HFFc6 (cell line): ENCODE measurements at regions not wholly inside any gene's neighbourhood (a gene's known extent, or its start where the extent isn't known, plus 50 kb on each side); places are given as distances from the start of the nearest gene placed in this dataset.

Experiments
- DNase-seq: peaks from one replicate; pipeline ENCODE4 v3.0.0-alpha.2; 2018
- H3K27ac Mint-ChIP-seq: 2 replicates; pipeline ENCODE4 v1.8.0; 2020; ENCODE audit warnings: mild to moderate bottlenecking, mixed read lengths
- H3K27me3 Mint-ChIP-seq: 2 replicates; pipeline ENCODE4 v1.8.0; 2021; ENCODE audit warnings: mild to moderate bottlenecking, moderate library complexity, mixed read lengths; ENCODE audit not compliant: insufficient read depth
- H3K36me3 Mint-ChIP-seq: 2 replicates; pipeline ENCODE4 v1.8.0; 2021; ENCODE audit warnings: low read depth, mixed read lengths
- H3K4me1 Mint-ChIP-seq: 2 replicates; pipeline ENCODE4 v1.8.0; 2020; ENCODE audit warnings: low read depth, mixed read lengths
- H3K4me3 Mint-ChIP-seq: 2 replicates; pipeline ENCODE4 v1.8.0; 2020; ENCODE audit warnings: mild to moderate bottlenecking, moderate library complexity, mixed read lengths
- H3K9me3 Mint-ChIP-seq: 2 replicates; pipeline ENCODE4 v1.8.0; 2020; ENCODE audit warnings: mild to moderate bottlenecking, mixed read lengths
- CTCF ChIP-seq: fragments of 200-600 bp; sonication (generic); IDR thresholded peaks from 2 replicates; pipeline ENCODE4 v1.5.0; 2021; ENCODE audit warnings: antibody characterized with exemption, mild to moderate bottlenecking

DNA sequence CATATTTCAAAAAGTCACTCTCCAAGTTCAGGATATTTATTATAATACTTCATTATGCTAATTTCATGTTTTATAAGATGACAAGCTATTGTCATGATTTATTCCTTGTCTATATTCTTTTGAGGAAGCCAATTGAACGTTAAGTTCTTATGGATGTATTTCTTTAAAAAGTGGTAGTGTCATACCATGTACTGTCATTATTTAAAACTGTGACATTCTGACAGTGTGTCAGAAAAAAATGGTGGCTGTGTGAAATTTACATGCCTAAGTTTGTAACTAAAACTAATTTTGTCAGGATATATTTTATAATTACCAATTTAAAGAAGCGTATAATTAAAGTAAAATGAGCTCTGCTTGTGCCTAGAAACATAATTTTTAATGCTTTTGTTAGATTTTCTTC lies 158.9 kb upstream of the HDAC9 start:
- TF ChIP-seq CTCF: no peak
- Mint-ChIP-seq H3K27me3 (peaks cover 9% of the 10 kb centered on the region), H3K4me3 (no peak overlapping the region), H3K9me3 (peaks cover 13% of the 10 kb centered on the region), H3K36me3 (peaks cover 10% of the 10 kb centered on the region), H3K4me1 (no peaks in the 10 kb centered on the region), H3K27ac (no peak overlapping the region)
- DNase-seq: no peak

GRCh38 chr7:18337048-18337809 lies 158.3 kb upstream of the HDAC9 start:
- DNase-seq: no peak
- peaks cover 15% of the 10 kb centered on the region for H3K9me3 Mint-ChIP-seq
- no peak overlapping the region for H3K4me3 Mint-ChIP-seq
- peaks cover 11% of the 10 kb centered on the region for H3K36me3 Mint-ChIP-seq
- TF ChIP-seq CTCF: no peak
- no peak overlapping the region for H3K27ac Mint-ChIP-seq
- peaks cover 9% of the 10 kb centered on the region for H3K27me3 Mint-ChIP-seq
- H3K4me1 Mint-ChIP-seq: no peaks in the 10 kb centered on the region

- Mint-ChIP-seq H3K9me3 (peaks cover 15% of the 10 kb centered on the region), H3K36me3 (peaks cover 11% of the 10 kb centered on the region), H3K27me3 (peaks cover 6% of the 10 kb centered on the region), H3K4me1 (no peaks in the 10 kb centered on the region), H3K27ac (no peak overlapping the region), H3K4me3 (no peak overlapping the region)
- no peak for DNase-seq
- no peak for TF ChIP-seq CTCF
Observed at GRCh38 chr7:18338910-18339523, 156.5 kb upstream of the HDAC9 start.

GRCh38 chr7:18341756-18342155 lies 153.8 kb upstream of the HDAC9 start:
- TF ChIP-seq CTCF: no peak
- Mint-ChIP-seq H3K36me3 (peaks cover 11% of the 10 kb centered on the region), H3K27ac (no peak overlapping the region), H3K27me3 (peaks cover 2% of the 10 kb centered on the region), H3K4me1 (no peaks in the 10 kb centered on the region), H3K9me3 (peaks cover 15% of the 10 kb centered on the region), H3K4me3 (no peak overlapping the region)
- no peak for DNase-seq

DNA sequence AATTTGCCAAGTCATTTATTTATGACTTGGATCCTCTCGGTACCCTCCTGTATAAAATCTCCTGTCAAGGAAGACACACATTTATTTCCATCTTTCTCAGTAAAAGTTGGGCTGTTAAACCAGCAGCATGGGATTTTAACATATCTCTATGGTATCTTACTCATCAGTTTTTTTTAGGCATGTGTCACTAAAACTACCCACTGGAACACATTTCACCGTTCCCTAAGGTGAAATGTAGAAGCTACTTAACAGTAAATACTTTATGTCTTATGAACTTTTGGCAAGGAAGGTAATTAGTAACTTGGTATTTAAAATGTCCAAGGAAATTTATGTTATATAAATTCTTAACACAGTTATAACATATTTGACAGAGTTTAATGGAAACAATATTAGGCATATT lies 152.5 kb upstream of the HDAC9 start:
- Mint-ChIP-seq H3K4me1 (no peaks in the 10 kb centered on the region), H3K27me3 (no peaks in the 10 kb centered on the region; the same call in 1 of the 2 replicates), H3K27ac (no peak overlapping the region), H3K4me3 (no peak overlapping the region), H3K9me3 (peaks cover 15% of the 10 kb centered on the region), H3K36me3 (peaks cover 11% of the 10 kb centered on the region)
- DNase-seq: no peak
- no peak for TF ChIP-seq CTCF
